DOHH2 (cell line): ENCODE measurements at regions not wholly inside any gene's neighbourhood (a gene's known extent, or its start where the extent isn't known, plus 50 kb on each side); places are given as distances from the start of the nearest gene placed in this dataset.

Experiments
- EZH2phosphoT487 ChIP-seq: fragments of 200-600 bp; sonication (generic); IDR thresholded peaks from 2 replicates; pipeline ENCODE4 v1.6.1; 2017; ENCODE audit warnings: borderline replicate concordance, mild to moderate bottlenecking, antibody characterized with exemption, low read length, moderate library complexity, mixed read lengths
- TF ChIP-seq, protein P1 (sequence below): fragments of 200-600 bp; sonication (generic); IDR thresholded peaks from one replicate; pipeline ENCODE4 v1.5.1; 2014; ENCODE audit warnings: antibody characterized with exemption, mild to moderate bottlenecking, low read depth, low read length; ENCODE audit not compliant: poor library complexity, severe bottlenecking

- TF ChIP-seq, protein P1, sequence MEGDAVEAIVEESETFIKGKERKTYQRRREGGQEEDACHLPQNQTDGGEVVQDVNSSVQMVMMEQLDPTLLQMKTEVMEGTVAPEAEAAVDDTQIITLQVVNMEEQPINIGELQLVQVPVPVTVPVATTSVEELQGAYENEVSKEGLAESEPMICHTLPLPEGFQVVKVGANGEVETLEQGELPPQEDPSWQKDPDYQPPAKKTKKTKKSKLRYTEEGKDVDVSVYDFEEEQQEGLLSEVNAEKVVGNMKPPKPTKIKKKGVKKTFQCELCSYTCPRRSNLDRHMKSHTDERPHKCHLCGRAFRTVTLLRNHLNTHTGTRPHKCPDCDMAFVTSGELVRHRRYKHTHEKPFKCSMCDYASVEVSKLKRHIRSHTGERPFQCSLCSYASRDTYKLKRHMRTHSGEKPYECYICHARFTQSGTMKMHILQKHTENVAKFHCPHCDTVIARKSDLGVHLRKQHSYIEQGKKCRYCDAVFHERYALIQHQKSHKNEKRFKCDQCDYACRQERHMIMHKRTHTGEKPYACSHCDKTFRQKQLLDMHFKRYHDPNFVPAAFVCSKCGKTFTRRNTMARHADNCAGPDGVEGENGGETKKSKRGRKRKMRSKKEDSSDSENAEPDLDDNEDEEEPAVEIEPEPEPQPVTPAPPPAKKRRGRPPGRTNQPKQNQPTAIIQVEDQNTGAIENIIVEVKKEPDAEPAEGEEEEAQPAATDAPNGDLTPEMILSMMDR = no peak
- no peak for TF ChIP-seq EZH2phosphoT487
Measured at GRCh38 chr2:58448845-58449244, 207.7 kb upstream of the FANCL start.
